Fibroblast of upper back skin (primary cell): ENCODE measurements at regions not wholly inside any gene's neighbourhood (a gene's known extent, or its start where the extent isn't known, plus 50 kb on each side); places are given as distances from the start of the nearest gene placed in this dataset.

Experiments used
- DNase-seq: peaks from one replicate; pipeline ENCODE4 v3.0.0-alpha.2; 2013

DNA sequence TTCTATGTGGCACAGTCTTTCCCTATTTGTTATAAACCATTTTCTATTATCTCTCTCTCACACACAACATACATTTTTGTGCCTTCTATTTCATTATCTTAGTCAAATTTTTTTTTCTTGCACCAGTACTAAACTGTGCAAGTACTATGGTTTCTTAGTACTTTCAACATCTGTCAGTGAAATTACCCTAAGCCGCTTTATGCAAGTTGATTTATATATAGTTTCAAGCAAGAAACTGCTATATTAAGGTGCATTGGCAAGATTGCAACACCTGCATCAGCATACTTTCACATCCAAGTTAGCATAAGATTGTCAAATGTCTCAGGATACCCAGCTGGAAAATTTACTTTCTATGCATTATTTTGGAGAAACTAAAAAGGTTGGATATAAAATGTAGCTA, 180.2 kb upstream of the FSTL5 start:
- DNase-seq: no peak

GRCh38 chr4:162341533-162341932, 177.7 kb upstream of the FSTL5 start:
- DNase-seq: no peak

- no peak for DNase-seq
These were observed 160.1 kb upstream of the FSTL5 start for GRCh38 chr4:162323919-162324318.

DNA sequence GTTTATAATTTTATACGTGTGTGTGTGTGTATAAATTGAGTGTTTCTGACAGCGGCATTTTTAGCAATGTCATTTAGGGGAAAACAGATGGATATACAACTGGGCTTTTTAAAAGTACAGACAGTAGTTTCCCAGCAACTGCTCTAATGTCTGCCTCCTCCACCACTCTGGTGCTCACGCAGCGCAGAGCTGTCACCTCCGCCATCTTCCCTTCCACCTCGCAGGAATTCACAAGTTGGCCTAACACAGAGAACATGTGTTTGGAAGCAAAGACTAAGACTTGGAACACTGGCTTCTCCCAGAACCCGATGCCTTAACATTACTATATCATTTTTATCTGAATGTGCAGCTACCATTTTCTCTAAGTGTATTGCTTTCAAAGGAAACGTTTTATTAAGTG, 158.3 kb upstream of the FSTL5 start:
- no peak for DNase-seq

- no peak for DNase-seq
These were observed 122.0 kb upstream of the FSTL5 start for GRCh38 chr4:162285753-162286152.

DNA sequence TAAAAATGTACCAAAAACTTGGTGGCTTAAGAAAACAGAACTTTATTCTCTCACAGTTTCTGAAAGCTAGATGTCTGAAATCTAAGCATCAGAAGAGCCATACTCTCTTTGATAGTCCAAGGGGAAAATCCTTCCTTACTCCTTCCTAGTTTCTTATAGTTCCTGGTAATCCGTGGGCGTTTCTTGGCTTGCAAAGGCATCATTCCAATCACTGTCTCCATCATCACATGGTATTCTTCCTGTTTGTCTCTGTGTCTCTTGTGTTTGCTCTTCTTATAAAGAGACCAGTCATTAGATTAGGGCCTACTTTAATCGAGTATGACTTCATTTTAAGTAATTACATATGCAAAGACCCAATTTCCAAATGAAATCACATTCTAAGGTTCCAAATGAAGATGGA, 118.9 kb upstream of the FSTL5 start:
- DNase-seq: no peak

DNA sequence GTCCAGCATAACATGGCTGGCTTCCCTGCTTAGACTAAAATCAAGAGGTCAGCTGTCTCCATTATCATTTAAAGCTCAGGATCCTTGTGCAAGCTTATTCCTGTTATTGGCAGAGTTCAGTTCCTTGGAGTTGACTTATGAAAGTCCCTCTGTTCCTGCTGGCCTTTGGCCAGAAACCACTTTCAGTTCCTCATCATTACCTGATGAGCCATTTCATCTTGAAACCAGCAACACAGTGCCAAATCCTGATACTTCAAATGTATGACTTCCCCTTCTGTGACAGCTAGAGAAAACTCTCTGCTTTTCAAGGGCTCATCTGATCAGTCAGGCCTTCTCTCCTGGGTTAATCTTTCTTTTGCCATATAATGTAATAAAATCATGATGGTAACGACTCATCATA, 110.6 kb upstream of the FSTL5 start:
- DNase-seq: peak; percentile 1

- DNase-seq: no peak
These were observed 108.4 kb upstream of the FSTL5 start for GRCh38 chr4:162272215-162272614.

- DNase-seq: no peak
These were observed 105.1 kb upstream of the FSTL5 start for GRCh38 chr4:162268911-162269310.

DNA sequence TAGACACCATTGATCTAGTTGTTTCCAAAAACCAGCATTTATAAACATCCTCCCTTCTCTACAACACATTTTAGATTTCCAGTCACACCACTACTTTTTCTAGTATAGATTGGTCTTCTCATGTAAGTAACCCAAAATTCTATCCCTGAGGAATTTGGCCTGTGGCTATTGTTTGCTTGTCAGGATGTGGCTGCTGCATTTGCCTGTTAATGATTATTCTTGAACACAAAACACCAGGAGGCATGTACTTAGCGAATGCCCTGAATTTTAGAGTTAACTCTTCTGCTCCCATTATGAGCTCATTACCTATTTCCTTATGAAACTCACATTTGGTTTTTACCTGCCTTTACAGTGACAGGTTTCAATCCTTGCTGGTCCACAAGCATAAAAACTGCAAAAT, 102.0 kb upstream of the FSTL5 start:
- no peak for DNase-seq

DNA sequence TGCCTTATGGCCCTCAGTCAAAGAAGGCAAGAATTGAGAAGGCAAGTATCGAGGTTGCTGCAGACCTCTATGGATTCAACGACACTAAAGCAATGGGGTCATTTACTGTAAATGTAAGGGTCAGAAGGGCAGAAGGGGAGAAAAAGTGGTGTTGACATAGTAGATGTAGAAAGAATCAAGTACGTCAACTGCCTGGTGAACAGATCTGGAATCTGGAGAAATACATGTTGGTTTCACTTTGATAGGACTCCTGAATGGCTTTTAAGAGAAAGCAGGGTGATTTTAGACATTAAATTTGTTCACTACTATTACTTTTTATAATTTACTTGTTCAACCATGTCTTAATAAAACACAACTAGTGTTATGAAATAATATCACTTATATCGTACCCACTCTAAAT, 81.3 kb upstream of the FSTL5 start:
- DNase-seq: no peak

DNA sequence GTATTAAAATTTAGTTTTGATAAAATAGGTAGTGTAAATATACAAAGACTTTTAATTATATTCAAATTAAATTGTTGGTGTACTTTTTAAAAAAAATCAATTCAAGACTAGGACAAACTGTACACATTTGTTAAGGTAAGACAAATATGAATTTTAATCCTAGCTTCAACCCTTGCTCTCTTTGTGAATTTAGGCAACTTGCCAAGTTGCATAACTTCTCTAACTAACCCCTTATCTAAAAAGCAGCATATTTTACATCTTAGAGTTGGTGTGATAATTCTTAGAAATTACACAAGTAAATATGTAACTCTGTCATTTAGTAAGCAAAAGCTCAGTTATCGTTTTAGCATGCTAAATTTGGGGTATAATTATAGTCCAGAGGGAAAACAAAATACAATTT, 78.1 kb upstream of the FSTL5 start:
- DNase-seq: no peak

DNA sequence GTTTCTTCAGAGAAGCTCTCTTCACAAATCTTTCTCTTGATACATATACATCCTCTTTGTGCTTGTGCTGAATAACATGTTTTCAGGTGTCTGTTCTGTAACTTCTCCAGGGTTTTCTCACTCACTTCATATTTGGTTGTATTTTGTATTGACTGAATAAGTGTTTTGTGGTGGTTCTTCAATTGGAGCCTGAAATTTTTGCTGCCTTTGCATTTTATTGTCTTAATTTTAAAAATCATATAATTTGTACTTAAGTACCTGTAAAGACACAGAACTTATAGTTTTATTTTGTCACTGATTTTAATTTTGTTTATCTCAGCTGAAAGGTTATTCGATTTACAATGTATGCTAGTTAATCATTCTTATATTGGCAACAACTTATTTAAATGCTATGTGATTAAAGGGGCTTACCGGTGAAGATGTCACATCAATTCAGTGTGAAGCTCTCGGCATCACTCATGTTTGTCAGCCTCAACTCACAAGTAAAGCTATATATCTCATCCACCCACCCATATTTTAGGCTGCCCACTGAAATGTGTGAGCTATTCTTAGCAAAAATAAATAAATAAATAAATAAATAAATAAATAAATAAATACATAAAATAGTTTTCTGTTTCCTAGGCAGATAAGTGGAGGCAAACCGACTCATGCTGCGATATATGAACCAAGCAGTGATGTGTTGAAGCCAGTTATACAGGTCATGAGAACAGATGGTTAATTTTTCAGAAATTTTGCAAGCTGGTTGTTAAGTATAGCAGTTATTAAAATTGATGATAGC, 76.4 kb upstream of the FSTL5 start:
- no peak for DNase-seq

DNA sequence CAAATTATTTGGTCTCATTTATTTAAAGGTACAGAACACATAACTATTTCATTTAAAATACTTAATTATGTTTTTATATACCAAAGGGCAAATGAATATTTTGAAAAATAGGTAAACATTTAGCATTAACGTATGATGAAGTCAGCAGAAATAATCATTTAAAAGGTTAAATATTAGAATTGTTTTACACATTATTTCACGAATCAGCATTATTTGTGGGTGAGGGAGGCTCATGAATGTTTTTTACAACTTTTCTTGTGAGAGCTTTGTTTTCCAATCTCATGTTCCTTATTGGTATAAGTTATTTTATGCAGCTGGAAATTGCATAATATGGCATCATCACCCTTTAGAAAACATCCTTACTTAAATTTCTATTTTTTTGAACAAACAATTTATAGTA, 73.9 kb upstream of the FSTL5 start:
- no peak for DNase-seq

DNA sequence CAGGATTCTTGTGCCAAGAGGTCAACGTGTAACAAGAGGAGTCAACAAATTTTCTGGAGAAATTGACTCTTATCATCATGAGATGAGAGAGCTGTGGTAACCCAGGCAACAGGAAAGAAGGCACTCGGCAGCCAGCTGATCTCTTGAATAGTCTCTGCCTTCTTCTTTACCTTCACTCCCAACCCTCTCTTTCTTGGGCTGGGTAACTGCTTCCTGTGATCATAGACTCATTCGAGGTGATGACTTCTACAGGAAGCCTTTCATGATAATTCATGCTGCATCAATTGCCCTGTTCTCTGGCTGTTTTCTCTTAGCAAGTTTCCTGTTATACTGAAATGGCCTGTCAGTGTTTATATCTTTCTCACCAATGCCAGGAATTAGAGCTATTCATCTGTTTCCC, 70.8 kb upstream of the FSTL5 start:
- DNase-seq: no peak

DNA sequence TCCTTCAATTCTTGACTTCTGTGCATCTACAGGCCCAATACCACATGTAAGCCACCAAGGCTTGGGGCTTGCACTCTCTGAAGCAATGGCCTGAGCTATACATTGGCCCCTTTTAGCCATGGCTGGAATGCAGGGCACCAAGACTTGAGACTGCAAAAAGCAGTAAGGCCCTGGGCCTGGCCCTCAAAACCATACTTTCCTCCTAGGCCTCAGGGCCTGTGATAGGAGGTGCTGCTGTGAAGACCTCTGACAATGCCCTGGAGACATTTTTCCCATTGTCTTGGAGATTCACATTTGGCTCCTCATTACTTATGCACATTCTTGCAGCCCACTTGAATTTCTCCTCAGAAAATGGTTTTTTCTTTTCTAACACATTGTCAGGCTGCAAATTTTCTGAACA, 68.5 kb upstream of the FSTL5 start:
- no peak for DNase-seq

GRCh38 chr4:162229670-162230069, 65.9 kb upstream of the FSTL5 start:
- peak; percentile 2 for DNase-seq

DNA sequence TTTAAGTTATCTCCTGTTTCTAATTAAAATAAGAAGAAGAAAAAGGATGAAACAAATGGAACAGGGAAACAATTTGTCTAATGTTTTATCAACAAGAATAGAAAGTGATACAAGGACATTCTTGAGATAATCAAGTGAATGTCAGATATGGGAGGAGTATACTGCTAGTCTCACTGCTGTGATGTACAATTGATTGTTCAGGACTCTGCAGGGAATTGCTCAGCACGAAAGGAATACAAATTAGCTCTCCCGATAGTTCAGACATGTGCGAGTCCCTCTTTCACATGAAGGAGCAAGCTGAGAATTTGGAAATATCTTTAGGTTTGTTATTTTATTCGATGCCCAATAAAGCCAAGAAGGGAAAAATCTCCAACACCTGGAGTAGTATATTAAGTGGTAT, 57.3 kb upstream of the FSTL5 start:
- DNase-seq: no peak
